Tibial nerve (tissue), 4 donors: ENCODE measurements at regions not wholly inside any gene's neighbourhood (a gene's known extent, or its start where the extent isn't known, plus 50 kb on each side); places are given as distances from the start of the nearest gene placed in this dataset.

Source experiments
- CTCF ChIP-seq, 5 experiments: fragments of 200-600 bp in 3 of 5; fragments of 450-650 bp in 2 of 5; sonication (generic) in 3 of 5; IDR thresholded peaks; one replicate each; pipeline ENCODE4 v1.5.1; 2016 to 2019; ENCODE audit warnings: antibody characterized with exemption in 5 of 5, mild to moderate bottlenecking in 3 of 5, moderate library complexity in 2 of 5
- EP300 ChIP-seq, 2 donors: sonication (generic); formaldehyde crosslinking; IDR thresholded peaks; one replicate each; pipeline ENCODE4 v1.6.1; 2017; ENCODE audit warnings: antibody characterized with exemption in 2 of 2, mild to moderate bottlenecking in 1 of 2
- POLR2A ChIP-seq, 2 donors: fragments of 450-650 bp; IDR thresholded peaks; one replicate each; pipeline ENCODE4 v1.6.1; 2017; ENCODE audit warnings: antibody characterized with exemption in 2 of 2, mild to moderate bottlenecking in 2 of 2, moderate library complexity in 2 of 2

- TF ChIP-seq EP300 (IDR thresholded peaks at IDR 0.05): no peak
- no peak for TF ChIP-seq CTCF (IDR thresholded peaks at IDR 0.05)
- no peak for TF ChIP-seq POLR2A (IDR thresholded peaks at IDR 0.05)
Measured at GRCh38 chr2:150063931-150064548, 423.4 kb downstream of the RND3 start.
